ENCODE measurements at regions not wholly inside any gene's neighbourhood (a gene's known extent, or its start where the extent isn't known, plus 50 kb on each side); places are given as distances from the start of the nearest gene placed in this dataset.

- TF ChIP-seq TAF1 (conservative IDR thresholded peaks at IDR 0.05) (no peak), REST (IDR thresholded peaks at IDR 0.05) (no peak), CTCF (IDR thresholded peaks at IDR 0.05; ENCODE audit: low read depth, low read length, missing input control) (no peak), FOXA1 (IDR thresholded peaks at IDR 0.05) (no peak), HNF4A (conservative IDR thresholded peaks at IDR 0.05) (no peak), RAD21 (IDR thresholded peaks at IDR 0.05) (no peak), YY1 (IDR thresholded peaks at IDR 0.05) (no peak), SP1 (IDR thresholded peaks at IDR 0.05) (no peak), HNF4G (IDR thresholded peaks at IDR 0.05) (no peak), MAX (IDR thresholded peaks at IDR 0.05) (no peak), JUND (IDR thresholded peaks at IDR 0.05) (no peak), ATF3 (IDR thresholded peaks at IDR 0.05) (no peak)
Observed at GRCh38 chr6:94494500-94494899, 1075.1 kb upstream of the EPHA7 start.
